H1 (cell line): ENCODE measurements at regions not wholly inside any gene's neighbourhood (a gene's known extent, or its start where the extent isn't known, plus 50 kb on each side); places are given as distances from the start of the nearest gene placed in this dataset.

Source experiments
- CBX8 ChIP-seq: fragments of 300-800, 300-1000 bp; sonication (generic); IDR thresholded peaks from 2 replicates; pipeline ENCODE4 v1.7.1; 2016; ENCODE audit warnings: low read depth, low read length, borderline replicate concordance
- CEBPB ChIP-seq: IDR thresholded peaks from 2 replicates; pipeline ENCODE4 v1.6.1; 2012; ENCODE audit warnings: low read depth, low read length
- TF ChIP-seq, protein P1 (sequence below): fragments of 300-600 bp; sonication (generic); IDR thresholded peaks from 2 replicates; pipeline ENCODE4 v1.7.1; 2012; ENCODE audit warnings: low read length, moderate library complexity, mild to moderate bottlenecking, inconsistent platforms; ENCODE audit not compliant: insufficient replicate concordance

DNA sequence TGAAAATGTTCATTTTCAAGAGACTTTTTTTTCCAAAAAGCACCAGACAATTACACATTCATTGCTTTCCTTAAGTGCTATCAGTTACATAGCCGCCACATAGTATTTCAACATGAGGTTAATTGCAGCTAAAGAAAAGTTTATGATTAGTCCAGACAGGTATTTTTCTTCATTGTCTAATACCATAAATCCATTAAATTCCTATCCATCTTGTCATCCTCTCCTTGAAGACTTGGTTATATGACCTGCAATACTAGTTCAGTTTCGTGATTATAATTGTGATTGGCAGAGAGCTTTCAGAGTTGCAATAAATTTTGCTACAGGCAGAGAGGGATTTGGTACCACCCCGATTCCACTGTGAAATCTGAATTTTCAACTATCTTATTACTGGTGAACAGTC is 437.7 kb downstream of the GPATCH2 start (continued):
- TF ChIP-seq, protein P1, sequence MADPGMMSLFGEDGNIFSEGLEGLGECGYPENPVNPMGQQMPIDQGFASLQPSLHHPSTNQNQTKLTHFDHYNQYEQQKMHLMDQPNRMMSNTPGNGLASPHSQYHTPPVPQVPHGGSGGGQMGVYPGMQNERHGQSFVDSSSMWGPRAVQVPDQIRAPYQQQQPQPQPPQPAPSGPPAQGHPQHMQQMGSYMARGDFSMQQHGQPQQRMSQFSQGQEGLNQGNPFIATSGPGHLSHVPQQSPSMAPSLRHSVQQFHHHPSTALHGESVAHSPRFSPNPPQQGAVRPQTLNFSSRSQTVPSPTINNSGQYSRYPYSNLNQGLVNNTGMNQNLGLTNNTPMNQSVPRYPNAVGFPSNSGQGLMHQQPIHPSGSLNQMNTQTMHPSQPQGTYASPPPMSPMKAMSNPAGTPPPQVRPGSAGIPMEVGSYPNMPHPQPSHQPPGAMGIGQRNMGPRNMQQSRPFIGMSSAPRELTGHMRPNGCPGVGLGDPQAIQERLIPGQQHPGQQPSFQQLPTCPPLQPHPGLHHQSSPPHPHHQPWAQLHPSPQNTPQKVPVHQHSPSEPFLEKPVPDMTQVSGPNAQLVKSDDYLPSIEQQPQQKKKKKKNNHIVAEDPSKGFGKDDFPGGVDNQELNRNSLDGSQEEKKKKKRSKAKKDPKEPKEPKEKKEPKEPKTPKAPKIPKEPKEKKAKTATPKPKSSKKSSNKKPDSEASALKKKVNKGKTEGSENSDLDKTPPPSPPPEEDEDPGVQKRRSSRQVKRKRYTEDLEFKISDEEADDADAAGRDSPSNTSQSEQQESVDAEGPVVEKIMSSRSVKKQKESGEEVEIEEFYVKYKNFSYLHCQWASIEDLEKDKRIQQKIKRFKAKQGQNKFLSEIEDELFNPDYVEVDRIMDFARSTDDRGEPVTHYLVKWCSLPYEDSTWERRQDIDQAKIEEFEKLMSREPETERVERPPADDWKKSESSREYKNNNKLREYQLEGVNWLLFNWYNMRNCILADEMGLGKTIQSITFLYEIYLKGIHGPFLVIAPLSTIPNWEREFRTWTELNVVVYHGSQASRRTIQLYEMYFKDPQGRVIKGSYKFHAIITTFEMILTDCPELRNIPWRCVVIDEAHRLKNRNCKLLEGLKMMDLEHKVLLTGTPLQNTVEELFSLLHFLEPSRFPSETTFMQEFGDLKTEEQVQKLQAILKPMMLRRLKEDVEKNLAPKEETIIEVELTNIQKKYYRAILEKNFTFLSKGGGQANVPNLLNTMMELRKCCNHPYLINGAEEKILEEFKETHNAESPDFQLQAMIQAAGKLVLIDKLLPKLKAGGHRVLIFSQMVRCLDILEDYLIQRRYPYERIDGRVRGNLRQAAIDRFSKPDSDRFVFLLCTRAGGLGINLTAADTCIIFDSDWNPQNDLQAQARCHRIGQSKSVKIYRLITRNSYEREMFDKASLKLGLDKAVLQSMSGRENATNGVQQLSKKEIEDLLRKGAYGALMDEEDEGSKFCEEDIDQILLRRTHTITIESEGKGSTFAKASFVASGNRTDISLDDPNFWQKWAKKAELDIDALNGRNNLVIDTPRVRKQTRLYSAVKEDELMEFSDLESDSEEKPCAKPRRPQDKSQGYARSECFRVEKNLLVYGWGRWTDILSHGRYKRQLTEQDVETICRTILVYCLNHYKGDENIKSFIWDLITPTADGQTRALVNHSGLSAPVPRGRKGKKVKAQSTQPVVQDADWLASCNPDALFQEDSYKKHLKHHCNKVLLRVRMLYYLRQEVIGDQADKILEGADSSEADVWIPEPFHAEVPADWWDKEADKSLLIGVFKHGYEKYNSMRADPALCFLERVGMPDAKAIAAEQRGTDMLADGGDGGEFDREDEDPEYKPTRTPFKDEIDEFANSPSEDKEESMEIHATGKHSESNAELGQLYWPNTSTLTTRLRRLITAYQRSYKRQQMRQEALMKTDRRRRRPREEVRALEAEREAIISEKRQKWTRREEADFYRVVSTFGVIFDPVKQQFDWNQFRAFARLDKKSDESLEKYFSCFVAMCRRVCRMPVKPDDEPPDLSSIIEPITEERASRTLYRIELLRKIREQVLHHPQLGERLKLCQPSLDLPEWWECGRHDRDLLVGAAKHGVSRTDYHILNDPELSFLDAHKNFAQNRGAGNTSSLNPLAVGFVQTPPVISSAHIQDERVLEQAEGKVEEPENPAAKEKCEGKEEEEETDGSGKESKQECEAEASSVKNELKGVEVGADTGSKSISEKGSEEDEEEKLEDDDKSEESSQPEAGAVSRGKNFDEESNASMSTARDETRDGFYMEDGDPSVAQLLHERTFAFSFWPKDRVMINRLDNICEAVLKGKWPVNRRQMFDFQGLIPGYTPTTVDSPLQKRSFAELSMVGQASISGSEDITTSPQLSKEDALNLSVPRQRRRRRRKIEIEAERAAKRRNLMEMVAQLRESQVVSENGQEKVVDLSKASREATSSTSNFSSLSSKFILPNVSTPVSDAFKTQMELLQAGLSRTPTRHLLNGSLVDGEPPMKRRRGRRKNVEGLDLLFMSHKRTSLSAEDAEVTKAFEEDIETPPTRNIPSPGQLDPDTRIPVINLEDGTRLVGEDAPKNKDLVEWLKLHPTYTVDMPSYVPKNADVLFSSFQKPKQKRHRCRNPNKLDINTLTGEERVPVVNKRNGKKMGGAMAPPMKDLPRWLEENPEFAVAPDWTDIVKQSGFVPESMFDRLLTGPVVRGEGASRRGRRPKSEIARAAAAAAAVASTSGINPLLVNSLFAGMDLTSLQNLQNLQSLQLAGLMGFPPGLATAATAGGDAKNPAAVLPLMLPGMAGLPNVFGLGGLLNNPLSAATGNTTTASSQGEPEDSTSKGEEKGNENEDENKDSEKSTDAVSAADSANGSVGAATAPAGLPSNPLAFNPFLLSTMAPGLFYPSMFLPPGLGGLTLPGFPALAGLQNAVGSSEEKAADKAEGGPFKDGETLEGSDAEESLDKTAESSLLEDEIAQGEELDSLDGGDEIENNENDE, result no peak
- no peak for TF ChIP-seq CBX8
- TF ChIP-seq CEBPB, result no peak
